ENCODE measurements at regions not wholly inside any gene's neighbourhood (a gene's known extent, or its start where the extent isn't known, plus 50 kb on each side); places are given as distances from the start of the nearest gene placed in this dataset.

DNA sequence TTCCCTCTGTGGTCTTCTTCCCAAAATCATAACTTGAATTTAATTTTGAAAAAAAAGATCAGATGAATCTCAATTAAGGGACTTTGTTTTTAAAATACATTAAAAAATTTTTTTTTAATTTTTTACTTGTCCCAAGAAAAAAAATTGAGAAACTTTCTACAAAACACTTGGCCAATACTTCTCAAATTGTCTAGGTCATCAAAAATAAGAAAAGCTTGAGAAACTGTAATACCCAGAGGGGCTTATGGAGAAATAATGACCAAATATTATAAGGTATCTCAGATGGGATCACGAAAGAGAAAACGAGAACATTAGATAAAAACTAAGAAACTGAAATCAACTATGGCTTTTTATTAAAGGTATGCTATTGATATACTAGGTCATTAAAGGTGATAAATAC lies 835.0 kb downstream of the GATA3 start:
- TF ChIP-seq, protein P1, sequence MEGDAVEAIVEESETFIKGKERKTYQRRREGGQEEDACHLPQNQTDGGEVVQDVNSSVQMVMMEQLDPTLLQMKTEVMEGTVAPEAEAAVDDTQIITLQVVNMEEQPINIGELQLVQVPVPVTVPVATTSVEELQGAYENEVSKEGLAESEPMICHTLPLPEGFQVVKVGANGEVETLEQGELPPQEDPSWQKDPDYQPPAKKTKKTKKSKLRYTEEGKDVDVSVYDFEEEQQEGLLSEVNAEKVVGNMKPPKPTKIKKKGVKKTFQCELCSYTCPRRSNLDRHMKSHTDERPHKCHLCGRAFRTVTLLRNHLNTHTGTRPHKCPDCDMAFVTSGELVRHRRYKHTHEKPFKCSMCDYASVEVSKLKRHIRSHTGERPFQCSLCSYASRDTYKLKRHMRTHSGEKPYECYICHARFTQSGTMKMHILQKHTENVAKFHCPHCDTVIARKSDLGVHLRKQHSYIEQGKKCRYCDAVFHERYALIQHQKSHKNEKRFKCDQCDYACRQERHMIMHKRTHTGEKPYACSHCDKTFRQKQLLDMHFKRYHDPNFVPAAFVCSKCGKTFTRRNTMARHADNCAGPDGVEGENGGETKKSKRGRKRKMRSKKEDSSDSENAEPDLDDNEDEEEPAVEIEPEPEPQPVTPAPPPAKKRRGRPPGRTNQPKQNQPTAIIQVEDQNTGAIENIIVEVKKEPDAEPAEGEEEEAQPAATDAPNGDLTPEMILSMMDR (IDR thresholded peaks at IDR 0.05; ENCODE audit: low read depth, low read length, missing control alignments) = no peak
- DNase-seq (ENCODE audit: low read depth) = no peak
- no peak overlapping the region for H3K4me3 ChIP-seq (ENCODE audit: low read depth, low read length)

DNA sequence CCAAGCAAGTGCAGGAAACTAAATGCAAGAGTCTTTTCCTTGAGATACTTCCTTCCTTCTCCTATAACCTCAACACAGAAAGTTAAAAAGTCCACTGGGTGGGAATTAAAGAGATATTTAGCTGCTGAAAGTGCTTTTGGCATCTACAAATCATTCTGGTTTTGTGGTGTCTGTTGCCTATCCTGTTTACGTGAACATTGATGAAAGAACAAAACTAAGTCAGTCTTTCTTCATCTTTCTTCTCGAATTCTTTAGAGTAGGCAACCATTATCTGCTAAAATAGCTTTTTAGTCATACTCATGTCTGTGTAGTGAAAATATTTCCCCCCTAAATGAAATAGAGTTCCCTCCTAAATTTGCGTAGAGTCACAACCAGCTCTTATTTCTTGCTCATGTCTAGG lies 838.6 kb downstream of the GATA3 start:
- no peak overlapping the region for H3K4me3 ChIP-seq (ENCODE audit: low read depth, low read length)
- DNase-seq (ENCODE audit: low read depth) = no peak
- TF ChIP-seq, protein P1 (IDR thresholded peaks at IDR 0.05; ENCODE audit: low read depth, low read length, missing control alignments) = no peak

DNA sequence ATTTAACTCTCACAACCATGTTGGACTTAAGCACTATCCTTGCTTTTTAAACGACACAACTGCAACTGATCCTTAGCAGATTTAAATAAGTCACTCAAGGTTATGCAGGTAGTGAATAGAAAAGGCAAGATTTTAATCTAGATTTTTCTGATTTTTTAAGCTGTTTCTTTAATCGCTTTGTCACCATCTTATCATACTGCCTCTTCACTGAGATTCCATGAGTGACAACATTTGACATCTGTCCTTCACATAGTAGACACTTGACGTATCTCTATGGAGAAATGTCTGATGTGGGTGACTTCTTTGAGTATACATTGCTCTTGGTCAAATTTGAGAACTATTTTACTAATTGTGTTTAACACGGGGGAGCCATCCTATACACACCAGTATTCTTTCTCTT lies 839.7 kb downstream of the GATA3 start:
- TF ChIP-seq, protein P1 (IDR thresholded peaks at IDR 0.05; ENCODE audit: low read depth, low read length, missing control alignments) = no peak
- no peak overlapping the region for H3K4me3 ChIP-seq (ENCODE audit: low read depth, low read length)
- DNase-seq (ENCODE audit: low read depth) = no peak

DNA sequence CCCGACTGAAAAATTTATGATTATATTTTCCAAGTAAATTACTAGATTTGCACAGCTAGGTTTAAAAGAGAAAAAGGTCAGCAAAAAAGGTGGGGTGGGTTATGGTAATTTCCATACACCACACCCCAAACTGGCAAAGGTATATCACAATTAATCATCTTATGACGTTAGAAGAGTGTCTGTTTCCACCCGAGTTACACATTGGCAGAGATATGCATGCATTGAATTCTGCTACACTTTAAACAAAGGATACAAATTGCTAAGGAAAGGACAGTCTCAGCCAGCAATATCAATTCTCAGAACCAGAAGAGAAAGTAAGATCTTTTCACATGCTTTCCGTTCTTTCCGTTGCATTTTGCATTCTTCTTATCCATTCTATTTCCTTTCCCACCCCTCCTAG lies 843.3 kb downstream of the GATA3 start:
- H3K4me3 ChIP-seq (ENCODE audit: low read depth, low read length) = no peak overlapping the region
- TF ChIP-seq, protein P1 (IDR thresholded peaks at IDR 0.05; ENCODE audit: low read depth, low read length, missing control alignments) = no peak
- no peak for DNase-seq (ENCODE audit: low read depth)

DNA sequence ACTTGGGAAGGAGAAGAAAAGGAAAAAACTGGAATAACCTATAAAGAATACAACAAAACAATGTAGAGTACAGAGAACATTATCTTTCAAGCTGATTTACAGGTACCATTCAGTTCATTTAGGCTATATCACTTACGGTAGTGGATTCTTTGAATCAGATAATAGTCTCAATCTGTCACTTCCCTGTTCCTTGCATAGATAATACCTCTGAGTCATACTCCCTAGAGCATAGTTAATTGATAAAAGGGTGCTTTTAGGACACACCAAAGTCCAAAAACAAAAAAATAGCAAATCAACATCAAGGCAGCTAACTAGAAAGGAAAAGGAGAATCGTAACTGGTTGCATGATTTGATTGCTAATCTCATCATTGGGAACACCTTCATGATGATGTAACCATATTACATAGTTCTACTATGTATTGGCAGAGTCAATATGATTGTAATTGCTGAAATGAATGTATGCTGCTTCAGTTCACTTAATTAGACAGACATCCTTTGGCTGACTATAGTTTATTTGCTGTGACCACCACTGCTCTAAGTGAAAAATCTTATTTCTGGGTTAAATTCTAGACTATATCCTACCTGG lies 844.4 kb downstream of the GATA3 start:
- TF ChIP-seq, protein P1 (IDR thresholded peaks at IDR 0.05; ENCODE audit: low read depth, low read length, missing control alignments) = no peak
- no peak for DNase-seq (ENCODE audit: low read depth)

DNA sequence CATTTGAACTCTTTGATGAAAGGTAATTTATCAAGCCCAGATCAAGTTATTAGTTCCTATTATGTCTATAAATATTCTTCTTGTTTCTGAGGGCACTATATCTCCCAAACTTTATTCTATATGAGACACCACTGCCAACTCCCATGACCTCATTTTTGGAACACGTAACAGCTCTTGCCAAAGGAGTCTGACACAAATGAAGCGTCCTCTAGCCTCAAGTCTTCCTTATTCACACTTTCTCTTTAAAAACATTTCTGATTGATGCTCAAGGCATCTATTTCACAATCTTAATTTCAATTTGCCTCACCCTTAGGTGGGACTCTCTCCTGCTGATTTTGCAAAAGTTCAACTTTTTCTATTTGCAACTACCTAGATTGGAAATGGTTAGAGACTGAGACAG lies 848.4 kb downstream of the GATA3 start:
- H3K4me3 ChIP-seq (ENCODE audit: low read depth, low read length) = no peak overlapping the region
- DNase-seq (ENCODE audit: low read depth) = no peak
- TF ChIP-seq, protein P1 (IDR thresholded peaks at IDR 0.05; ENCODE audit: low read depth, low read length, missing control alignments) = no peak

More for the DNA sequence above, 844.4 kb downstream of the GATA3 start:
- no peak overlapping the region for H3K4me3 ChIP-seq (ENCODE audit: low read depth, low read length)

DNA sequence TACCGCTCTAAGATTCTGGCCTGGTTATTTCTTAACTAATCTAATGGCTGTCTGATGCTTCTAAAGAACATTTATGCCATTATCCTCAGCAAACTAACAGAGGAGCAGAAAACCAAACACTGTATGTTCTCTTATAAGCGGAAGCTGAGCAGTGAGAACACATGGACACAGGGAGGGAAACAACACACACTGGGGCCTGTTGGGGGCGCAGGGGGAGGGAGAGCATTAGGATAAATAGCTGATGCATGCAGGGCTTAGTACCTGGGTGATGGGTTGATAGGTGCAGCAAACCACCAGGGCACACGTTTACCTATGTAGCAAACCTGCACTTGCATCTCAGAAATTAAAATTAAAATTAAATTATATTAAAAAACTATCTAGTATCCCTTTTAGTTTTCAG lies 853.5 kb downstream of the GATA3 start:
- TF ChIP-seq, protein P1 (IDR thresholded peaks at IDR 0.05; ENCODE audit: low read depth, low read length, missing control alignments) = no peak
- H3K4me3 ChIP-seq (ENCODE audit: low read depth, low read length) = no peak overlapping the region
- DNase-seq (ENCODE audit: low read depth) = no peak
